Ishikawa (cell line): ENCODE measurements at regions not wholly inside any gene's neighbourhood (a gene's known extent, or its start where the extent isn't known, plus 50 kb on each side); places are given as distances from the start of the nearest gene placed in this dataset.

ENCODE experiments used
- CEBPB ChIP-seq: IDR thresholded peaks from 2 replicates; pipeline ENCODE4 v1.6.1; 2012
- CREB1 ChIP-seq: IDR thresholded peaks from 2 replicates; pipeline ENCODE4 v1.6.1; 2012; ENCODE audit warnings: low read depth
- EGR1 ChIP-seq: IDR thresholded peaks from 2 replicates; pipeline ENCODE4 v1.6.1; 2012
- EP300 ChIP-seq: IDR thresholded peaks from 2 replicates; pipeline ENCODE4 v1.6.1; 2012; ENCODE audit warnings: borderline replicate concordance
- FOXM1 ChIP-seq: IDR thresholded peaks from 2 replicates; pipeline ENCODE4 v1.6.1; 2012; ENCODE audit warnings: low read depth, borderline replicate concordance
- NFIC ChIP-seq: IDR thresholded peaks from 2 replicates; pipeline ENCODE4 v1.6.1; 2012
- RAD21 ChIP-seq: IDR thresholded peaks from 2 replicates; pipeline ENCODE4 v1.6.1; 2012; ENCODE audit warnings: low read depth
- TAF1 ChIP-seq: IDR thresholded peaks from 2 replicates; pipeline ENCODE4 v1.6.1; 2012; ENCODE audit warnings: low read depth, mild to moderate bottlenecking
- TCF12 ChIP-seq: IDR thresholded peaks from 2 replicates; pipeline ENCODE4 v1.6.1; 2012; ENCODE audit warnings: low read depth
- TEAD4 ChIP-seq: IDR thresholded peaks from 2 replicates; pipeline ENCODE4 v1.6.1; 2012
- YY1 ChIP-seq: IDR thresholded peaks from 2 replicates; pipeline ENCODE4 v1.6.1; 2012; ENCODE audit warnings: low read depth
- ZBTB7A ChIP-seq: IDR thresholded peaks from 2 replicates; pipeline ENCODE4 v1.6.1; 2012; ENCODE audit warnings: low read depth
- TF ChIP-seq, protein P1 (sequence below): IDR thresholded peaks from 2 replicates; pipeline ENCODE4 v1.6.1; 2012; ENCODE audit warnings: low read depth, mild to moderate bottlenecking
- TF ChIP-seq, protein P2 (sequence below): IDR thresholded peaks from 2 replicates; pipeline ENCODE4 v1.6.1; 2012
- TF ChIP-seq, protein P3 (sequence below): IDR thresholded peaks from 2 replicates; pipeline ENCODE4 v1.6.1; 2012

DNA sequence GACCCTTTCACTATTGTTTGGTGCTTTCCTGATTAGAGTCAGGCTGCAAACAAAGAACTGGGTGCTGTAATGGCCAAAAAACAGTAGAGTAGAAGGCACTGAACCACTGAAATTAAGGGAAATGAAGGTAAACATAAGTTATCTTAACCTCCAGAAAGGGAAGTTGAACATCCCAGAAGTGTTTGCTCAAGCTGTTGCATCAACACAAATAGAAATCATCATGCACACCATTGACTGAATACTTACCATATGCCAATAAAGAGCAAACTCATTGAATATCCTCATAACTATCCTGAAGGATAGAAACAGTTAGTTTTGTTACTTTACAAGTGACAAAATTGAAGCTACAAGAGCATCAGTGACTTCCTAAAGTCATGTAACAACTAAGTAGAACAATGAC, 477.4 kb upstream of the CHST9 start:
- TF ChIP-seq NFIC = no peak
- TF ChIP-seq TCF12 = no peak
- TF ChIP-seq TEAD4 = no peak
- no peak for TF ChIP-seq CEBPB
- TF ChIP-seq TAF1 = no peak
- TF ChIP-seq EGR1 = no peak
- TF ChIP-seq, protein P1, sequence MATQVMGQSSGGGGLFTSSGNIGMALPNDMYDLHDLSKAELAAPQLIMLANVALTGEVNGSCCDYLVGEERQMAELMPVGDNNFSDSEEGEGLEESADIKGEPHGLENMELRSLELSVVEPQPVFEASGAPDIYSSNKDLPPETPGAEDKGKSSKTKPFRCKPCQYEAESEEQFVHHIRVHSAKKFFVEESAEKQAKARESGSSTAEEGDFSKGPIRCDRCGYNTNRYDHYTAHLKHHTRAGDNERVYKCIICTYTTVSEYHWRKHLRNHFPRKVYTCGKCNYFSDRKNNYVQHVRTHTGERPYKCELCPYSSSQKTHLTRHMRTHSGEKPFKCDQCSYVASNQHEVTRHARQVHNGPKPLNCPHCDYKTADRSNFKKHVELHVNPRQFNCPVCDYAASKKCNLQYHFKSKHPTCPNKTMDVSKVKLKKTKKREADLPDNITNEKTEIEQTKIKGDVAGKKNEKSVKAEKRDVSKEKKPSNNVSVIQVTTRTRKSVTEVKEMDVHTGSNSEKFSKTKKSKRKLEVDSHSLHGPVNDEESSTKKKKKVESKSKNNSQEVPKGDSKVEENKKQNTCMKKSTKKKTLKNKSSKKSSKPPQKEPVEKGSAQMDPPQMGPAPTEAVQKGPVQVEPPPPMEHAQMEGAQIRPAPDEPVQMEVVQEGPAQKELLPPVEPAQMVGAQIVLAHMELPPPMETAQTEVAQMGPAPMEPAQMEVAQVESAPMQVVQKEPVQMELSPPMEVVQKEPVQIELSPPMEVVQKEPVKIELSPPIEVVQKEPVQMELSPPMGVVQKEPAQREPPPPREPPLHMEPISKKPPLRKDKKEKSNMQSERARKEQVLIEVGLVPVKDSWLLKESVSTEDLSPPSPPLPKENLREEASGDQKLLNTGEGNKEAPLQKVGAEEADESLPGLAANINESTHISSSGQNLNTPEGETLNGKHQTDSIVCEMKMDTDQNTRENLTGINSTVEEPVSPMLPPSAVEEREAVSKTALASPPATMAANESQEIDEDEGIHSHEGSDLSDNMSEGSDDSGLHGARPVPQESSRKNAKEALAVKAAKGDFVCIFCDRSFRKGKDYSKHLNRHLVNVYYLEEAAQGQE = no peak
- no peak for TF ChIP-seq CREB1
- TF ChIP-seq, protein P2, sequence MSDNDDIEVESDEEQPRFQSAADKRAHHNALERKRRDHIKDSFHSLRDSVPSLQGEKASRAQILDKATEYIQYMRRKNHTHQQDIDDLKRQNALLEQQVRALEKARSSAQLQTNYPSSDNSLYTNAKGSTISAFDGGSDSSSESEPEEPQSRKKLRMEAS = no peak

DNA sequence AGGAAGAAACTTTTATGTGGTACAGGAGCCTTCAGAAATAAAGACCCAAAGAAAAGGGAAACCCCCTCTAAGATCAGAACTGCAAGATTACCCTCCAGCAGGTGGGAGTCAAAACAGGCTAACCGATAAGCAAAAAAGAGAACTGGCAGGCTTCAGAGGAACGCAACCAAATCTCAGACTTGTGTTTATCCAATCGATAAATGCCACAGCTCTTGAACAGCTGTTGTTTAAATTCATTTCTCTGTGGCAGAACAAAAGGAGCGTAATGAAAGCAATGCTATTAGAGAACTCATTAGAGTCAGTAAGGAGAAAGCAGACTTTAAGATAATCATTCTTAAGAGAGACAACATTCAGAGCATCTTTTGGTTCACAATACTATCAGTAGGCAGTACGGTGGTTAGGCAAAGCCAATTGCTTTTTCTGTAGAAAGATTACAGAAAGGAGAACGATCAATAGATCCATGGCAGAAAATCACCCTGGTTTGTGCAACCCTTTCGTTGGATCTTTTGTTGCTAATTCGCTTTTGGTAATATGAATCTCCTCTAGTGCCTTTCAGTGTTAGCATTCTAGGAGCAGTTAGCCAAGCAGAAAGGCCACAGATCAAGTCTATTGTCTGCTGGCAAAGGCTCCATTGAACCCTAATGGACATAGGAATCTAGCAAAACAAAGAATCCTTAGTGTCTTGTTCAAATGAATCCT, 476.4 kb upstream of the CHST9 start:
- TF ChIP-seq EP300 (no peak), YY1 (no peak), TCF12 (no peak), NFIC (no peak), TAF1 (no peak), TEAD4 (no peak), CEBPB (no peak), CREB1 (no peak), RAD21 (no peak)
- TF ChIP-seq, protein P2 = no peak
- TF ChIP-seq, protein P3, sequence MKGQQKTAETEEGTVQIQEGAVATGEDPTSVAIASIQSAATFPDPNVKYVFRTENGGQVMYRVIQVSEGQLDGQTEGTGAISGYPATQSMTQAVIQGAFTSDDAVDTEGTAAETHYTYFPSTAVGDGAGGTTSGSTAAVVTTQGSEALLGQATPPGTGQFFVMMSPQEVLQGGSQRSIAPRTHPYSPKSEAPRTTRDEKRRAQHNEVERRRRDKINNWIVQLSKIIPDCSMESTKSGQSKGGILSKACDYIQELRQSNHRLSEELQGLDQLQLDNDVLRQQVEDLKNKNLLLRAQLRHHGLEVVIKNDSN = no peak
- TF ChIP-seq, protein P1 = no peak

DNA sequence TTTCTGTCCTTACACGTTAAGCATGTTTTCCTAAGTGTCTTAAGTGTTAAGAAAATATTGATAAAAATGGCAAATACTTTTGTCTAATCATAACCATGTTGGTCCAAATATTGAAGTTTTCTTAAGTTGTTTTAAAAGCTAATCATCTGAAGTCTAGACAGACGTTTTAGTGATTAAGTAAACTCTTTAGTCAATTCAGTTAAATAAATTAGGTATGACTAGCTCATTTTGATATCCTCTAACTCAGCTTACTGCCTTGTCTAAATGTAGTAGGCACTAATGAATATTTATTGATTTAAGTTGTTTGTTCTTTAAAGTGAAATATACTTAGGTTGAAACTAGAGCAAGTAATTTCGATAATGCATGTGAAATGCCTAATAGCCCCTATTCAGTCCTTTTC, 471.8 kb upstream of the CHST9 start:
- TF ChIP-seq CEBPB (no peak), YY1 (no peak), EGR1 (no peak), TAF1 (no peak), NFIC (no peak), TCF12 (no peak), TEAD4 (no peak), RAD21 (no peak), CREB1 (no peak), ZBTB7A (no peak), FOXM1 (no peak), EP300 (no peak)
- TF ChIP-seq, protein P1 = no peak
- TF ChIP-seq, protein P2 = no peak
- TF ChIP-seq, protein P3 = no peak

DNA sequence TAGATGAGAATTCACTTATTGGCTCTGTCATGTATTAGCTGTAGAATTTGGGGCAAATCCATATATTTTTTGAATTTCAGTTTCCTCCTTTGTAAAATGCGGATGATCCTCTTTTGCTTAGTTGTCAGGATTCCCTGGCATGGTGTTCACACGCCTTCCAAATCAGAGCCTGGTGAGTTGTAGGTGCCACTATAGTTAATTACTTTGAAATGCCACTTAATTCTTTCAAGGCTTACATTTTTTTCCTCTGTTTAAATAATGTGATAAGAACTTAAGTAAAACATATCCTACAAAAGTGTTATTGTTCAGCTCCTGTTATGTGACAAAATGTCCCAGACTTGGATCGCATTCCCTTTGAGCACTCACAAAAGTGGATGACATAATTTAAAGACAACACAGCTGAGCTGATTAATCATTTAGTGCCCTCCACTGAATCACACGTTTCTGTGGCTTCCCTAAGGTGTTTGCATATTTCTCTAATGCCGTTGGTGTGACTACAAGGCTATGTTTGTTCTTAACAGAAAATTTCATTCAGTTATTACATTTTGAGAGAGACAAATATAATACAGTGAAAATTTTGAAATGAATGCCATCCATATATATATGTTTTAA, 471.2 kb upstream of the CHST9 start:
- TF ChIP-seq NFIC = no peak
- TF ChIP-seq EGR1 = no peak
- TF ChIP-seq RAD21 = no peak
- TF ChIP-seq YY1 = no peak
- no peak for TF ChIP-seq CREB1
- TF ChIP-seq CEBPB = no peak
- TF ChIP-seq, protein P2 = no peak
- TF ChIP-seq TAF1 = no peak
- TF ChIP-seq, protein P3 = no peak
- TF ChIP-seq TCF12 = no peak
- TF ChIP-seq TEAD4 = no peak
- TF ChIP-seq, protein P1 = no peak
- no peak for TF ChIP-seq ZBTB7A
- no peak for TF ChIP-seq FOXM1
